ENCODE measurements at regions not wholly inside any gene's neighbourhood (a gene's known extent, or its start where the extent isn't known, plus 50 kb on each side); places are given as distances from the start of the nearest gene placed in this dataset.

GRCh38 chr4:123479944-123480343, 83.3 kb downstream of the SPRY1 start:
- Mint-ChIP-seq H3K27me3 (no peaks in the 10 kb centered on the region), H3K4me1 (peaks cover 21% of the 10 kb centered on the region), H3K27ac (no peak overlapping the region), H3K4me3 (no peak overlapping the region), H3K9me3 (ENCODE audit: insufficient read depth) (no peaks in the 10 kb centered on the region)
- ATAC-seq (ENCODE audit: low read depth) = no peak
- H3K4me1 ChIP-seq (ENCODE audit: control insufficient read depth in 2 of 2, insufficient read depth in 2 of 2, low read length in 2 of 2) = peaks cover 15% of the 10 kb centered on the region in 2 donors
- ChIA-PET POLR2A (no interaction called here), CTCF (interaction anchor here (0.9 kb wide), 1 partner anchor 85 kb away, joined by 3 read pairs; no protein-coding TSS in a partner anchor)
- no peak overlapping the region for H3K27ac ChIP-seq (ENCODE audit: low read length in 2 of 2)
- H3K79me2 ChIP-seq (ENCODE audit: control insufficient read depth, insufficient read depth, low read length) = no peaks in the 10 kb centered on the region
- H3K4me2 ChIP-seq (replicated peaks; ENCODE audit: low read depth, low read length, poor library complexity, severe bottlenecking) = no peak overlapping the region
- H2AFZ ChIP-seq (ENCODE audit: insufficient read depth, low read depth, low read length, poor library complexity, severe bottlenecking) = no peak overlapping the region
- no CpG with 5 or more reads among the region's 2 CpGs for WGBS (ENCODE audit: insufficient coverage)
- intact Hi-C loops (cut with micrococcal nuclease) = no loop called here
- no peak for TF ChIP-seq CTCF (IDR thresholded peaks at IDR 0.05)
- TF ChIP-seq EZH2 (IDR thresholded peaks at IDR 0.05; ENCODE audit: borderline replicate concordance, insufficient read depth, low read depth, low read length, poor library complexity, severe bottlenecking) = no peak
- H3K4me3 ChIP-seq (ENCODE audit: control extremely low read depth in 1 of 5, extremely low read depth in 1 of 5, insufficient read depth in 1 of 5, low read depth in 2 of 5, low read length in 4 of 5) = no peak overlapping the region
- H3K36me3 ChIP-seq (replicated peaks in 1 of 2; ENCODE audit: control extremely low read depth in 1 of 2, control insufficient read depth in 1 of 2, extremely low read depth in 1 of 2, insufficient read depth in 2 of 2, low read length in 1 of 2) = no peaks in the 10 kb centered on the region
- no peak for DNase-seq
- H3K9me3 ChIP-seq (ENCODE audit: control extremely low read depth in 1 of 3, control insufficient read depth in 2 of 3, insufficient read depth in 1 of 3, low read length in 2 of 3) = no peaks in the 10 kb centered on the region
- H3K27me3 ChIP-seq (replicated peaks in 1 of 4; ENCODE audit: control extremely low read depth in 1 of 4, control insufficient read depth in 3 of 4, insufficient read depth in 4 of 4, low read length in 3 of 4) = no peaks in the 10 kb centered on the region
- no peak overlapping the region for H3K9ac ChIP-seq (ENCODE audit: low read length)
- no peaks in the 10 kb centered on the region for H4K20me1 ChIP-seq (ENCODE audit: control insufficient read depth, insufficient read depth, low read length, poor library complexity, severe bottlenecking)

GRCh38 chr4:123480706-123481418, 84.3 kb downstream of the SPRY1 start:
- DNase-seq (no peak), ATAC-seq (ENCODE audit: low read depth) (no peak)
- H2AFZ ChIP-seq (ENCODE audit: insufficient read depth, low read depth, low read length, poor library complexity, severe bottlenecking) = no peak overlapping the region
- no peaks in the 10 kb centered on the region for H3K27me3 ChIP-seq (replicated peaks in 1 of 4; ENCODE audit: control extremely low read depth in 1 of 4, control insufficient read depth in 3 of 4, insufficient read depth in 4 of 4, low read length in 3 of 4)
- POLR2A ChIA-PET = no interaction called here
- no peak overlapping the region for H3K4me2 ChIP-seq (replicated peaks; ENCODE audit: low read depth, low read length, poor library complexity, severe bottlenecking)
- H3K4me1 ChIP-seq (ENCODE audit: control insufficient read depth in 2 of 2, insufficient read depth in 2 of 2, low read length in 2 of 2) = peaks cover 15% of the 10 kb centered on the region in 2 donors
- H3K27ac ChIP-seq (ENCODE audit: low read length in 2 of 2) = no peak overlapping the region
- no peaks in the 10 kb centered on the region for H3K79me2 ChIP-seq (ENCODE audit: control insufficient read depth, insufficient read depth, low read length)
- Mint-ChIP-seq H3K4me3 (no peak overlapping the region), H3K9me3 (ENCODE audit: insufficient read depth) (no peaks in the 10 kb centered on the region), H3K27me3 (no peaks in the 10 kb centered on the region), H3K4me1 (peaks cover 21% of the 10 kb centered on the region), H3K27ac (no peak overlapping the region)
- intact Hi-C loops (cut with micrococcal nuclease) = no loop called here
- no peaks in the 10 kb centered on the region for H3K36me3 ChIP-seq (replicated peaks in 1 of 2; ENCODE audit: control extremely low read depth in 1 of 2, control insufficient read depth in 1 of 2, extremely low read depth in 1 of 2, insufficient read depth in 2 of 2, low read length in 1 of 2)
- H3K9me3 ChIP-seq (ENCODE audit: control extremely low read depth in 1 of 3, control insufficient read depth in 2 of 3, insufficient read depth in 1 of 3, low read length in 2 of 3) = no peaks in the 10 kb centered on the region
- TF ChIP-seq EZH2 (IDR thresholded peaks at IDR 0.05; ENCODE audit: borderline replicate concordance, insufficient read depth, low read depth, low read length, poor library complexity, severe bottlenecking) = no peak
- TF ChIP-seq CTCF (IDR thresholded peaks at IDR 0.05) = no peak
- H3K9ac ChIP-seq (ENCODE audit: low read length) = no peak overlapping the region
- 98% methylated on average over 4 of the region's 7 CpGs for WGBS (ENCODE audit: insufficient coverage)
- H4K20me1 ChIP-seq (ENCODE audit: control insufficient read depth, insufficient read depth, low read length, poor library complexity, severe bottlenecking) = no peaks in the 10 kb centered on the region
- H3K4me3 ChIP-seq (ENCODE audit: control extremely low read depth in 1 of 5, extremely low read depth in 1 of 5, insufficient read depth in 1 of 5, low read depth in 2 of 5, low read length in 4 of 5) = no peak overlapping the region
- CTCF ChIA-PET = no interaction called here

Measured in B cell (primary cell).